ENCODE measurements at regions not wholly inside any gene's neighbourhood (a gene's known extent, or its start where the extent isn't known, plus 50 kb on each side); places are given as distances from the start of the nearest gene placed in this dataset.

- TF ChIP-seq SUZ12 (IDR thresholded peaks at IDR 0.05; ENCODE audit: extremely low read depth, insufficient read depth, insufficient read length): no peak
- no peak for TF ChIP-seq ZNF274 (IDR thresholded peaks at IDR 0.05; ENCODE audit: low read depth, low read length)
- TF ChIP-seq YY1 (IDR thresholded peaks at IDR 0.05; ENCODE audit: insufficient read depth, insufficient read length): no peak
- Histone ChIP-seq H3K9me3 (ENCODE audit: insufficient read depth, low read length) (no peaks in the 10 kb centered on the region), H3K9ac (ENCODE audit: insufficient read length, low read depth) (no peak overlapping the region), H3K4me3 (ENCODE audit: insufficient read length, low read depth) (no peak overlapping the region), H3K4me1 (ENCODE audit: insufficient read depth, insufficient read length) (no peaks in the 10 kb centered on the region), H3K27me3 (ENCODE audit: insufficient read depth, insufficient read length) (no peaks in the 10 kb centered on the region), H3K36me3 (ENCODE audit: insufficient read depth, insufficient read length, low read length) (no peaks in the 10 kb centered on the region)
- DNase-seq (ENCODE audit: low read depth, low spot score): no peak
Measured at GRCh38 chr17:56679115-56679776, 85.7 kb downstream of the NOG start.

GRCh38 chr17:56679777-56680422 lies 86.4 kb downstream of the NOG start:
- Histone ChIP-seq H3K9ac (ENCODE audit: insufficient read length, low read depth) (no peak overlapping the region), H3K27me3 (ENCODE audit: insufficient read depth, insufficient read length) (no peaks in the 10 kb centered on the region), H3K4me3 (ENCODE audit: insufficient read length, low read depth) (no peak overlapping the region), H3K4me1 (ENCODE audit: insufficient read depth, insufficient read length) (no peaks in the 10 kb centered on the region), H3K9me3 (ENCODE audit: insufficient read depth, low read length) (no peaks in the 10 kb centered on the region), H3K36me3 (ENCODE audit: insufficient read depth, insufficient read length, low read length) (no peaks in the 10 kb centered on the region)
- TF ChIP-seq ZNF274 (IDR thresholded peaks at IDR 0.05; ENCODE audit: low read depth, low read length): no peak
- TF ChIP-seq YY1 (IDR thresholded peaks at IDR 0.05; ENCODE audit: insufficient read depth, insufficient read length): no peak
- no peak for TF ChIP-seq SUZ12 (IDR thresholded peaks at IDR 0.05; ENCODE audit: extremely low read depth, insufficient read depth, insufficient read length)
- DNase-seq (ENCODE audit: low read depth, low spot score): no peak

- Histone ChIP-seq H3K4me3 (ENCODE audit: insufficient read length, low read depth) (no peak overlapping the region), H3K9me3 (ENCODE audit: insufficient read depth, low read length) (no peaks in the 10 kb centered on the region), H3K4me1 (ENCODE audit: insufficient read depth, insufficient read length) (no peaks in the 10 kb centered on the region), H3K27me3 (ENCODE audit: insufficient read depth, insufficient read length) (no peaks in the 10 kb centered on the region), H3K9ac (ENCODE audit: insufficient read length, low read depth) (no peak overlapping the region), H3K36me3 (ENCODE audit: insufficient read depth, insufficient read length, low read length) (no peaks in the 10 kb centered on the region)
- no peak for DNase-seq (ENCODE audit: low read depth, low spot score)
- no peak for TF ChIP-seq YY1 (IDR thresholded peaks at IDR 0.05; ENCODE audit: insufficient read depth, insufficient read length)
- TF ChIP-seq ZNF274 (IDR thresholded peaks at IDR 0.05; ENCODE audit: low read depth, low read length): no peak
- no peak for TF ChIP-seq SUZ12 (IDR thresholded peaks at IDR 0.05; ENCODE audit: extremely low read depth, insufficient read depth, insufficient read length)
Measured at GRCh38 chr17:56680676-56681075, 87.2 kb downstream of the NOG start.

- H3K4me1 ChIP-seq (ENCODE audit: insufficient read depth, insufficient read length): no peaks in the 10 kb centered on the region
- TF ChIP-seq SUZ12 (IDR thresholded peaks at IDR 0.05; ENCODE audit: extremely low read depth, insufficient read depth, insufficient read length) (no peak), YY1 (IDR thresholded peaks at IDR 0.05; ENCODE audit: insufficient read depth, insufficient read length) (no peak), ZNF274 (IDR thresholded peaks at IDR 0.05; ENCODE audit: low read depth, low read length) (no peak)
- DNase-seq (ENCODE audit: low read depth, low spot score): no peak
- no peaks in the 10 kb centered on the region for H3K36me3 ChIP-seq (ENCODE audit: insufficient read depth, insufficient read length, low read length)
- H3K4me3 ChIP-seq (ENCODE audit: insufficient read length, low read depth): no peak overlapping the region
- no peak overlapping the region for H3K9ac ChIP-seq (ENCODE audit: insufficient read length, low read depth)
- no peaks in the 10 kb centered on the region for H3K9me3 ChIP-seq (ENCODE audit: insufficient read depth, low read length)
- no peaks in the 10 kb centered on the region for H3K27me3 ChIP-seq (ENCODE audit: insufficient read depth, insufficient read length)
Measured at GRCh38 chr17:56681561-56682266, 88.2 kb downstream of the NOG start.

GRCh38 chr17:56688151-56688550 lies 94.7 kb downstream of the NOG start:
- Histone ChIP-seq H3K9ac (ENCODE audit: insufficient read length, low read depth) (no peak overlapping the region), H3K9me3 (ENCODE audit: insufficient read depth, low read length) (no peaks in the 10 kb centered on the region), H3K4me3 (ENCODE audit: insufficient read length, low read depth) (no peak overlapping the region), H3K27me3 (ENCODE audit: insufficient read depth, insufficient read length) (no peaks in the 10 kb centered on the region), H3K36me3 (ENCODE audit: insufficient read depth, insufficient read length, low read length) (no peaks in the 10 kb centered on the region), H3K4me1 (ENCODE audit: insufficient read depth, insufficient read length) (no peaks in the 10 kb centered on the region)
- TF ChIP-seq YY1 (IDR thresholded peaks at IDR 0.05; ENCODE audit: insufficient read depth, insufficient read length): no peak
- TF ChIP-seq SUZ12 (IDR thresholded peaks at IDR 0.05; ENCODE audit: extremely low read depth, insufficient read depth, insufficient read length): no peak
- TF ChIP-seq ZNF274 (IDR thresholded peaks at IDR 0.05; ENCODE audit: low read depth, low read length): no peak
- DNase-seq (ENCODE audit: low read depth, low spot score): no peak

GRCh38 chr17:56690441-56691291 lies 97.2 kb downstream of the NOG start:
- TF ChIP-seq SUZ12 (IDR thresholded peaks at IDR 0.05; ENCODE audit: extremely low read depth, insufficient read depth, insufficient read length): no peak
- no peak for TF ChIP-seq YY1 (IDR thresholded peaks at IDR 0.05; ENCODE audit: insufficient read depth, insufficient read length)
- H3K9me3 ChIP-seq (ENCODE audit: insufficient read depth, low read length): no peaks in the 10 kb centered on the region
- no peak for DNase-seq (ENCODE audit: low read depth, low spot score)

More at GRCh38 chr17:56690441-56691291, 97.2 kb downstream of the NOG start:
- no peaks in the 10 kb centered on the region for H3K4me1 ChIP-seq (ENCODE audit: insufficient read depth, insufficient read length)
- no peaks in the 10 kb centered on the region for H3K27me3 ChIP-seq (ENCODE audit: insufficient read depth, insufficient read length)
- H3K9ac ChIP-seq (ENCODE audit: insufficient read length, low read depth): no peak overlapping the region
- H3K4me3 ChIP-seq (ENCODE audit: insufficient read length, low read depth): no peak overlapping the region
- H3K36me3 ChIP-seq (ENCODE audit: insufficient read depth, insufficient read length, low read length): no peaks in the 10 kb centered on the region

All from NT2/D1 (cell line).